Endothelial cell (in vitro differentiated cells): ENCODE measurements at regions not wholly inside any gene's neighbourhood (a gene's known extent, or its start where the extent isn't known, plus 50 kb on each side); places are given as distances from the start of the nearest gene placed in this dataset.

Experiments
- DNase-seq: peaks from one replicate; pipeline ENCODE4 v3.0.0; 2021; ENCODE audit warnings: low spot score
- H3K27ac Mint-ChIP-seq: one replicate; pipeline ENCODE4 v1.8.0; 2021; ENCODE audit warnings: mixed read lengths, inconsistent platforms; ENCODE audit not compliant: unreplicated experiment
- H3K27me3 Mint-ChIP-seq: one replicate; pipeline ENCODE4 v1.8.0; 2021; ENCODE audit warnings: mild to moderate bottlenecking, moderate library complexity, mixed read lengths, inconsistent platforms; ENCODE audit not compliant: unreplicated experiment
- H3K36me3 Mint-ChIP-seq: one replicate; pipeline ENCODE4 v1.8.0; 2021; ENCODE audit warnings: mild to moderate bottlenecking, low read depth, mixed read lengths, inconsistent platforms; ENCODE audit not compliant: unreplicated experiment
- H3K4me1 Mint-ChIP-seq: one replicate; pipeline ENCODE4 v1.8.0; 2021; ENCODE audit warnings: mild to moderate bottlenecking, mixed read lengths, inconsistent platforms; ENCODE audit not compliant: unreplicated experiment
- H3K4me3 Mint-ChIP-seq: one replicate; pipeline ENCODE4 v1.8.0; 2021; ENCODE audit warnings: mild to moderate bottlenecking, mixed read lengths, inconsistent platforms; ENCODE audit not compliant: unreplicated experiment
- H3K9me3 Mint-ChIP-seq: one replicate; pipeline ENCODE4 v1.8.0; 2021; ENCODE audit warnings: mixed read lengths, inconsistent platforms; ENCODE audit not compliant: unreplicated experiment
- TF ChIP-seq, protein P1 (sequence below): fragments of 200-600 bp; sonication (generic); IDR thresholded peaks from one replicate; pipeline ENCODE4 v1.5.0; 2021; ENCODE audit warnings: antibody characterized with exemption; ENCODE audit not compliant: unreplicated experiment

- no peak for DNase-seq
- H3K27ac Mint-ChIP-seq, result no peak overlapping the region
- no peaks in the 10 kb centered on the region for H3K36me3 Mint-ChIP-seq
- no peak overlapping the region for H3K4me3 Mint-ChIP-seq
- TF ChIP-seq, protein P1, sequence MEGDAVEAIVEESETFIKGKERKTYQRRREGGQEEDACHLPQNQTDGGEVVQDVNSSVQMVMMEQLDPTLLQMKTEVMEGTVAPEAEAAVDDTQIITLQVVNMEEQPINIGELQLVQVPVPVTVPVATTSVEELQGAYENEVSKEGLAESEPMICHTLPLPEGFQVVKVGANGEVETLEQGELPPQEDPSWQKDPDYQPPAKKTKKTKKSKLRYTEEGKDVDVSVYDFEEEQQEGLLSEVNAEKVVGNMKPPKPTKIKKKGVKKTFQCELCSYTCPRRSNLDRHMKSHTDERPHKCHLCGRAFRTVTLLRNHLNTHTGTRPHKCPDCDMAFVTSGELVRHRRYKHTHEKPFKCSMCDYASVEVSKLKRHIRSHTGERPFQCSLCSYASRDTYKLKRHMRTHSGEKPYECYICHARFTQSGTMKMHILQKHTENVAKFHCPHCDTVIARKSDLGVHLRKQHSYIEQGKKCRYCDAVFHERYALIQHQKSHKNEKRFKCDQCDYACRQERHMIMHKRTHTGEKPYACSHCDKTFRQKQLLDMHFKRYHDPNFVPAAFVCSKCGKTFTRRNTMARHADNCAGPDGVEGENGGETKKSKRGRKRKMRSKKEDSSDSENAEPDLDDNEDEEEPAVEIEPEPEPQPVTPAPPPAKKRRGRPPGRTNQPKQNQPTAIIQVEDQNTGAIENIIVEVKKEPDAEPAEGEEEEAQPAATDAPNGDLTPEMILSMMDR, result no peak
- H3K27me3 Mint-ChIP-seq, result no peaks in the 10 kb centered on the region
- H3K4me1 Mint-ChIP-seq, result no peaks in the 10 kb centered on the region
- H3K9me3 Mint-ChIP-seq, result no peaks in the 10 kb centered on the region
Observed at GRCh38 chr18:41553716-41554115, 401.3 kb upstream of the PIK3C3 start.

DNA sequence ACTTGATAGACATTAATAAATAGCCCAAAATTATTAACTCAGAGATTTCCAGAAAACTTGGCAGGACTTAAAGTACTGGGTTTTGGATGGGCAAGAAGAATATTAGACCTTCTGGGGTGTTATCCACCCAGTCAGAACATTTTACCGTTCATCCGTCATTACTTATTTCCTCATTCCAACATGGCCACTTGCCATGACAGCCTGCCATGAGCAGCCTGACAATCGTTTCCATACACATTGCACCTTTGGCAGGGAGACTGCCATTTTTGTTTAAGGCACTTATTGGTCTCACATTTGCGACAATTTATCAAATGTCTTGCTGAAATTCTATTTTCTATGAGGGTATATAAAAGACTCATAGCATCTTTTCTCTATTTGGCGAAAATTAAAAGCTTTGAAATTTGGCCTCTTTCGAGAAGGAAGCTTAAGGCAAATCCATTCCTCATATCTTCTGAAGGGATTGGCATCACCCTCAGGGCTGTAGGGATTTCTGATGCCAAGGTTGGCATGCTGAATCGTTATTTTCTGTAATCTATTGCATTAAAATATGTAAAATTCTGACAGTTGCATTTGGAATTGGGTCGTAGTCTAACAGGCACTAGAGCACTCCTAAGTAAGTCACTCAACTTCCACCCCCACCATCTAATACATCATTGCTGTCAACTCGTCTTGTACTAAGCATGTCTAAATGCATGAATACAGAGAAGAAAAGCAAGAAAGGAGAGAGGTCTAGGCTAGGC is 406.3 kb upstream of the PIK3C3 start:
- no peaks in the 10 kb centered on the region for H3K27me3 Mint-ChIP-seq
- no peaks in the 10 kb centered on the region for H3K4me1 Mint-ChIP-seq
- TF ChIP-seq, protein P1, result no peak
- H3K36me3 Mint-ChIP-seq, result no peaks in the 10 kb centered on the region
- no peaks in the 10 kb centered on the region for H3K9me3 Mint-ChIP-seq
- no peak for DNase-seq
- H3K27ac Mint-ChIP-seq, result no peak overlapping the region
- H3K4me3 Mint-ChIP-seq, result no peak overlapping the region

DNA sequence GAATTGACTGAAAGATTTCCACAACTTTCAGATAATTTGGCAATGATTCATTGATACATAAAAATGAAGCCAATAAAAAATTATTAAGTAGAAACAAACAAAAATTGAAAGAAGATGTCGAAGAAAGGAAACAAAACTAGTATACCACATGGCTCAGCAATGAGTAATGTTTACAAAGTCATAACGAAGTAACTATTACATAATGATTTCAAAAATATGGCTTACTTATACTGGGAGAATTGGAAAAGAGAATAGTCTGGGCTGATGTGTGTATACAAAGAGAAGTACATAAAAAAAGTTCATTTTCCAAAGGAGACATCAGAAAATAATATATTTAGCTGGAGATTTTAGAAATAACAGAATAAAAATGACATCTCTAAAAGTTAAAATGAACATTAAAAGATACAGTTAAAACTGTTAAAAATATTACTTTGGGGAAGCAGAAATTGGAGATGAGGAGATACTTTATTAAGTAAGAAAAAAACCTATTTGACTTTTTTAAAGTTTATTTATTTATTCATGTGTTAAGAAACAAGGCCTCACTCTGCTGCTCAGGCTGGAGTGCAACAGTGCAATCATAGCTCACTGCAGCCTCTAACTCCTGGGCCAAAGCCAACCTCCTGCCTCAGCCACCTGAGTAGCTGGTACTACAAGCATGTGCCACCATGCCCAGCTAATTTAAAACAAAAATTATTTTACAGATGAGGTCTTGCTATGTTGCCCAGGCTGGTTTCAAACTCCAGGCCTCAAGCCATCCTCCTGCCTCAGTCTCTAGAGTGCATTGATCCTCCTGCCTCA is 409.7 kb upstream of the PIK3C3 start:
- H3K27me3 Mint-ChIP-seq, result no peaks in the 10 kb centered on the region
- H3K4me1 Mint-ChIP-seq, result no peaks in the 10 kb centered on the region
- no peaks in the 10 kb centered on the region for H3K9me3 Mint-ChIP-seq
- no peak for DNase-seq
- no peaks in the 10 kb centered on the region for H3K36me3 Mint-ChIP-seq
- H3K4me3 Mint-ChIP-seq, result no peak overlapping the region
- TF ChIP-seq, protein P1, result no peak
- no peak overlapping the region for H3K27ac Mint-ChIP-seq

DNA sequence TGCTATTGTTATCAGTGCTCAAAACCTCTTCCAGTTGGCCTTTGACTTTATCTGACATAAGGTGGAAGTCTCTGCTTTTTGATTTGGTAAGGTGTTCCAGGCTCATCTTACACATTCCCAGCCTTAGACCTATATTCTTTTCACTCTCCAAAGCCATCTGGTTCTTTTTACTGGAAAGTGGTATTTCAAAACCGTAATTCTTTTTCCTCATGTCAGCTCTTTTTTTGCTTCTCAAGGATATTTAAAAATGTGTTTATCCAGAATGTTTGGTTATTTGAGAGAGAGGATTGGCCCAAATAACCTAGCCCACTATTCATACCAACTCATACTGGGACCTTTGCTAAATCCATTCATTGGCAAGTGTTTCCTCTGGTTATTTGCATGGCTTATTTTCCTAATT is 411.2 kb upstream of the PIK3C3 start:
- no peak for DNase-seq
- no peak overlapping the region for H3K27ac Mint-ChIP-seq

More for the DNA sequence above, 411.2 kb upstream of the PIK3C3 start:
- Mint-ChIP-seq H3K27me3 (no peaks in the 10 kb centered on the region), H3K9me3 (no peaks in the 10 kb centered on the region), H3K36me3 (no peaks in the 10 kb centered on the region), H3K4me3 (no peak overlapping the region), H3K4me1 (no peaks in the 10 kb centered on the region)
- TF ChIP-seq, protein P1, result no peak
